Left ventricle myocardium inferior (tissue), 1 donor: ENCODE measurements at regions not wholly inside any gene's neighbourhood (a gene's known extent, or its start where the extent isn't known, plus 50 kb on each side); places are given as distances from the start of the nearest gene placed in this dataset.

ENCODE experiments used
- DNase-seq: peaks from one replicate; pipeline ENCODE4 v3.0.0-alpha.2; 2020
- H3K27ac ChIP-seq: fragments of 200-600 bp; replicated peaks from 2 replicates; pipeline ENCODE4 v1.8.0; 2021
- H3K27me3 ChIP-seq: fragments of 200-600 bp; 2 replicates; pipeline ENCODE4 v1.8.0; 2021; ENCODE audit warnings: low read depth
- H3K36me3 ChIP-seq: fragments of 200-600 bp; 2 replicates; pipeline ENCODE4 v1.8.0; 2021
- H3K4me1 ChIP-seq: fragments of 200-600 bp; 2 replicates; pipeline ENCODE4 v1.8.0; 2021
- H3K4me3 ChIP-seq: fragments of 200-600 bp; 2 replicates; pipeline ENCODE4 v1.8.0; 2021; ENCODE audit warnings: mild to moderate bottlenecking, moderate library complexity
- H3K9me3 ChIP-seq: fragments of 200-600 bp; replicated peaks from 2 replicates; pipeline ENCODE4 v1.8.0; 2021
- intact Hi-C: fragments of 100-400 bp; cut with micrococcal nuclease; formaldehyde crosslinking; loops from one replicate; pipeline ENCODE4 v1.11.0; 2022
- TF ChIP-seq, protein P1 (sequence below): fragments of 200-600 bp; IDR thresholded peaks from 2 replicates; pipeline ENCODE4 v1.8.0; 2021; ENCODE audit warnings: antibody characterized with exemption, mild to moderate bottlenecking, borderline replicate concordance
- donor health status: DM: no; HTN: yes; CAD: no; lungs with severe emphysema.

- intact Hi-C loops, result no loop called here
- DNase-seq, result no peak
- Histone ChIP-seq H3K27ac (no peak overlapping the region), H3K36me3 (no peaks in the 10 kb centered on the region), H3K9me3 (peaks cover 26% of the 10 kb centered on the region), H3K27me3 (no peaks in the 10 kb centered on the region), H3K4me1 (no peaks in the 10 kb centered on the region), H3K4me3 (no peak overlapping the region)
- TF ChIP-seq, protein P1, sequence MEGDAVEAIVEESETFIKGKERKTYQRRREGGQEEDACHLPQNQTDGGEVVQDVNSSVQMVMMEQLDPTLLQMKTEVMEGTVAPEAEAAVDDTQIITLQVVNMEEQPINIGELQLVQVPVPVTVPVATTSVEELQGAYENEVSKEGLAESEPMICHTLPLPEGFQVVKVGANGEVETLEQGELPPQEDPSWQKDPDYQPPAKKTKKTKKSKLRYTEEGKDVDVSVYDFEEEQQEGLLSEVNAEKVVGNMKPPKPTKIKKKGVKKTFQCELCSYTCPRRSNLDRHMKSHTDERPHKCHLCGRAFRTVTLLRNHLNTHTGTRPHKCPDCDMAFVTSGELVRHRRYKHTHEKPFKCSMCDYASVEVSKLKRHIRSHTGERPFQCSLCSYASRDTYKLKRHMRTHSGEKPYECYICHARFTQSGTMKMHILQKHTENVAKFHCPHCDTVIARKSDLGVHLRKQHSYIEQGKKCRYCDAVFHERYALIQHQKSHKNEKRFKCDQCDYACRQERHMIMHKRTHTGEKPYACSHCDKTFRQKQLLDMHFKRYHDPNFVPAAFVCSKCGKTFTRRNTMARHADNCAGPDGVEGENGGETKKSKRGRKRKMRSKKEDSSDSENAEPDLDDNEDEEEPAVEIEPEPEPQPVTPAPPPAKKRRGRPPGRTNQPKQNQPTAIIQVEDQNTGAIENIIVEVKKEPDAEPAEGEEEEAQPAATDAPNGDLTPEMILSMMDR, result no peak
Measured at GRCh38 chr14:44154874-44155273, 352.2 kb downstream of the FSCB start.

GRCh38 chr14:44154446-44154845 lies 352.6 kb downstream of the FSCB start:
- intact Hi-C loops, result no loop called here
- H3K4me1 ChIP-seq, result no peaks in the 10 kb centered on the region

GRCh38 chr14:44151130-44151820 lies 355.8 kb downstream of the FSCB start:
- TF ChIP-seq, protein P1, result no peak
- Histone ChIP-seq H3K4me1 (no peaks in the 10 kb centered on the region), H3K36me3 (no peaks in the 10 kb centered on the region), H3K27me3 (no peaks in the 10 kb centered on the region), H3K27ac (no peak overlapping the region), H3K9me3 (peaks cover 22% of the 10 kb centered on the region), H3K4me3 (no peak overlapping the region)
- no peak for DNase-seq
- intact Hi-C loops, result no loop called here

More at GRCh38 chr14:44154446-44154845, 352.6 kb downstream of the FSCB start:
- H3K27ac ChIP-seq, result no peak overlapping the region
- no peaks in the 10 kb centered on the region for H3K27me3 ChIP-seq
- H3K4me3 ChIP-seq, result no peak overlapping the region
- peaks cover 26% of the 10 kb centered on the region for H3K9me3 ChIP-seq
- DNase-seq, result no peak
- TF ChIP-seq, protein P1, result no peak
- H3K36me3 ChIP-seq, result no peaks in the 10 kb centered on the region

GRCh38 chr14:44149597-44149996 lies 357.5 kb downstream of the FSCB start:
- H3K27ac ChIP-seq, result no peak overlapping the region
- H3K36me3 ChIP-seq, result no peaks in the 10 kb centered on the region
- H3K4me1 ChIP-seq, result no peaks in the 10 kb centered on the region
- H3K4me3 ChIP-seq, result no peak overlapping the region
- H3K27me3 ChIP-seq, result no peaks in the 10 kb centered on the region
- TF ChIP-seq, protein P1, result no peak
- no peak for DNase-seq
- intact Hi-C loops, result no loop called here
- peaks cover 5% of the 10 kb centered on the region for H3K9me3 ChIP-seq

DNA sequence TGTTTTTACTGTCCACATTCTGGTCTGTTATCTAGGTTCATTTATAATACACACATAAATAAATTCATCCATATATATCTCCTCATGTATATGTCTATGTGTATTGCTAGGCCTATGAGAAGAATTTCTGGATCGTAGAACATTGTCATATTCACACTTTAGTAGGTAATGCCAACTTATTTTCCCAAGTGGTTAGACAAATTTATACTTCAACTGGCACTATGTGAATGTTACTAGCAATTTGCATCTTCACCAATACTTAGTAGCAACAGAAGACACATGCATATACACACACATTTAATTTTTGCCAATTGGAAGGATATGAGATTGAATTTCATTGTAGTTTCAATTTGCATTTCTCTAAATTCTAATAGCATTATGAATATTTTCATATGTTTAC lies 365.1 kb downstream of the FSCB start:
- no peaks in the 10 kb centered on the region for H3K4me1 ChIP-seq
- intact Hi-C loops, result no loop called here
- H3K4me3 ChIP-seq, result no peak overlapping the region
- H3K36me3 ChIP-seq, result no peaks in the 10 kb centered on the region
- H3K27me3 ChIP-seq, result no peaks in the 10 kb centered on the region
- DNase-seq, result no peak
- no peaks in the 10 kb centered on the region for H3K9me3 ChIP-seq
- TF ChIP-seq, protein P1, result no peak
- no peak overlapping the region for H3K27ac ChIP-seq
